MM.1S (cell line): ENCODE measurements at regions not wholly inside any gene's neighbourhood (a gene's known extent, or its start where the extent isn't known, plus 50 kb on each side); places are given as distances from the start of the nearest gene placed in this dataset.

Experiments used
- EZH2phosphoT487 ChIP-seq: fragments of 300-600 bp; sonication (generic); IDR thresholded peaks from 2 replicates; pipeline ENCODE4 v1.6.1; 2018; ENCODE audit warnings: antibody characterized with exemption, low read length
- TF ChIP-seq, protein P1 (sequence below): fragments of 300-600 bp; sonication (generic); IDR thresholded peaks from 2 replicates; pipeline ENCODE4 v1.5.1; 2016; ENCODE audit warnings: antibody characterized with exemption, low read length, mixed read lengths

- TF ChIP-seq, protein P1, sequence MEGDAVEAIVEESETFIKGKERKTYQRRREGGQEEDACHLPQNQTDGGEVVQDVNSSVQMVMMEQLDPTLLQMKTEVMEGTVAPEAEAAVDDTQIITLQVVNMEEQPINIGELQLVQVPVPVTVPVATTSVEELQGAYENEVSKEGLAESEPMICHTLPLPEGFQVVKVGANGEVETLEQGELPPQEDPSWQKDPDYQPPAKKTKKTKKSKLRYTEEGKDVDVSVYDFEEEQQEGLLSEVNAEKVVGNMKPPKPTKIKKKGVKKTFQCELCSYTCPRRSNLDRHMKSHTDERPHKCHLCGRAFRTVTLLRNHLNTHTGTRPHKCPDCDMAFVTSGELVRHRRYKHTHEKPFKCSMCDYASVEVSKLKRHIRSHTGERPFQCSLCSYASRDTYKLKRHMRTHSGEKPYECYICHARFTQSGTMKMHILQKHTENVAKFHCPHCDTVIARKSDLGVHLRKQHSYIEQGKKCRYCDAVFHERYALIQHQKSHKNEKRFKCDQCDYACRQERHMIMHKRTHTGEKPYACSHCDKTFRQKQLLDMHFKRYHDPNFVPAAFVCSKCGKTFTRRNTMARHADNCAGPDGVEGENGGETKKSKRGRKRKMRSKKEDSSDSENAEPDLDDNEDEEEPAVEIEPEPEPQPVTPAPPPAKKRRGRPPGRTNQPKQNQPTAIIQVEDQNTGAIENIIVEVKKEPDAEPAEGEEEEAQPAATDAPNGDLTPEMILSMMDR, result no peak
- TF ChIP-seq EZH2phosphoT487, result no peak
Observed at GRCh38 chr7:49407205-49407604, 366.2 kb upstream of the VWC2 start.
